Heart left ventricle (tissue), 13 donors: ENCODE measurements at regions not wholly inside any gene's neighbourhood (a gene's known extent, or its start where the extent isn't known, plus 50 kb on each side); places are given as distances from the start of the nearest gene placed in this dataset.

Source experiments
- CTCF ChIP-seq, 12 donors: fragments of 200-600 bp; sonication (generic) in 4 of 12; IDR thresholded peaks; one replicate each; pipeline versions ENCODE4 v1.5.0 to v1.8.0; 2018 to 2022; ENCODE audit warnings: antibody characterized with exemption in 12 of 12, mild to moderate bottlenecking in 5 of 12
- POLR2A ChIP-seq, 2 donors: fragments of 450-650 bp; IDR thresholded peaks; one replicate each; pipeline ENCODE4 v1.6.1; 2017; ENCODE audit warnings: antibody characterized with exemption in 2 of 2, mild to moderate bottlenecking in 2 of 2, moderate library complexity in 2 of 2
- donor health status: ischemic (EF 13 %, LVEDD 7.1; RV severe dilation, severe dysfunction).
- donor health status: DM: no; HTN: yes; CAD: no.
- donor health status: DM: no; HTN: no; CAD: no.
- donor health status: ischemic (EF 25% LVEDD 6.9; RV normal size, moderate dysfunction).
- donor health status: ischemic (EF 25% LVEDD 5.7; RV mildly dilated, moderate dysfunction).
- donor health status: ischemic (EF 35%, LVEDD 5.7; RV mildly dilated, moderate dysfunction).
- donor health status: nonischemic (EF 11% LVEDD 7.7; RV severe dilation, severe dysfunction).
- donor health status: DM: yes; HTN: yes; CAD: no.
- donor health status: PGD.
- donor health status: ischemic (EF 29% LVEDD 5.4; RV normal size, mild dysfunction).
- donor health status: nonischemic (EF 23%, LVEDD 6.1; RV moderate dilation, normal function).

- TF ChIP-seq CTCF (IDR thresholded peaks at IDR 0.05) (no peak), POLR2A (IDR thresholded peaks at IDR 0.05) (no peak)
Observed at GRCh38 chrX:116628464-116628863, 165.7 kb upstream of the CT83 start.
